NCI-H187 treated with DMSO at 0.1 percent for 48 hours (cell line): ENCODE measurements at regions not wholly inside any gene's neighbourhood (a gene's known extent, or its start where the extent isn't known, plus 50 kb on each side); places are given as distances from the start of the nearest gene placed in this dataset.
A peak's percentile ranks its signal among the peaks of the same experiment; 100 is the strongest.

Source experiments
- DNase-seq: peaks from one replicate; lab custom pipeline; 2025; lab: John Stamatoyannopoulos, UW

DNA sequence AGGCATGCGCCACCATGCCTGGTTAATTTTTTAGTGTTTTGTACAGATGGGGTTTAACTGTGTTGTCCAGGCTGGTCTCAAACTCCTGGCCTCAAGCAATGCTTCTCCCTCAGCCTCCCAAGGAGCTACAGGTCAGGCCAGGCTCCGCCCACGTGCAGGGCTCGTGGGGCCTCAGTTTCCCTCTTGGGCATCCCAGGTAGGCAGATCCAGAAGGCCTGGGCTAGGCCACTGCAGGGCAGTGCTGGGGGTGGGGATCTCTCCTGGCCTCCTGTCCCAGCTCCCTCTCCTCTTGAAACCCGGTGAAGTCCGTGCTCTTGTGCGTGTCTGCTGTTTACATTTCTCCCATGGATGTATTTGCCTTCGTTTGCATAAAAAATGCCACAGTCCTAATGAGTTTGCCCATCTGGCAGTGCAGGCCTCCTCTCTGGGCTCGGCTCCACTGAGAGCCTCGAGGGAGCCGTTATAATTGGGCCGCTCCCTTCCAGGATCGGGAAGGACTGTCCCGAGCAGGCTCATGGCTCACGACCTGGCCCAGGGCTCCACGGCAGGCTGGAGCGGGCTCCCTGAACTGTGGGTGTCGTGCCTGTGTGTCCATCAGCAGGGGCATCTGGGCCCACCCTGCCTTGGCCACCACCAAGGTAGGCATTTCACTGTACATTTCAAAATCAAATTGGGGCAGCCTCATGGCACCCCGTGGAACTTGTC is 52.6 kb upstream of the RUFY1 start:
- no peak for DNase-seq

GRCh38 chr5:179495906-179496455 is 54.4 kb upstream of the RUFY1 start:
- DNase-seq = no peak

GRCh38 chr5:179494774-179495526 is 55.4 kb upstream of the RUFY1 start:
- no peak for DNase-seq

GRCh38 chr5:179488975-179489374 is 61.4 kb upstream of the RUFY1 start:
- DNase-seq = no peak

DNA sequence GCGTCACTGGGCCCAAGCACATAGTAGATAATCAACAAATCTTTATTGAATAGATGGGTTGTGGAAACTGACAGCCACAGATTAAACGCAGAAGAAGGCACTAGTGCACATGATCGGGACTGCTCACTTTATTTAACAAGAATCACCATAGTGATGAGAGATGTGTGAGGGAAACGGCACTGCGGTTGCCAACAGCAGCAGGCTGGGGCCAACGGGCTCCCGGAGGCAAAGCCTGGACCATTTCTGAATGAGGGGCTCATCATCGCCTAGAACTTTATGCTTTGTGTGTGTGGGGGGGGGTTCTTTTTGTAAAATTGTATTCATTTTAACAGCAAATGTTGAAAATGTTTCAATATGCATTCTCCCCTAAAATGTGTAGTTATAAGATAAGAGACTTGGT is 61.9 kb upstream of the RUFY1 start:
- DNase-seq = no peak

- no peak for DNase-seq
Measured at GRCh38 chr5:179487145-179487544, 63.2 kb upstream of the RUFY1 start.

- peak; percentile 46 for DNase-seq
Measured at GRCh38 chr5:179486596-179487051, 63.7 kb upstream of the RUFY1 start.

- no peak for DNase-seq
Measured at GRCh38 chr5:179485845-179486575, 64.3 kb upstream of the RUFY1 start.

GRCh38 chr5:179484761-179485160 is 65.6 kb upstream of the RUFY1 start:
- no peak for DNase-seq

GRCh38 chr5:179484201-179484600 is 66.2 kb upstream of the RUFY1 start:
- DNase-seq = no peak

DNA sequence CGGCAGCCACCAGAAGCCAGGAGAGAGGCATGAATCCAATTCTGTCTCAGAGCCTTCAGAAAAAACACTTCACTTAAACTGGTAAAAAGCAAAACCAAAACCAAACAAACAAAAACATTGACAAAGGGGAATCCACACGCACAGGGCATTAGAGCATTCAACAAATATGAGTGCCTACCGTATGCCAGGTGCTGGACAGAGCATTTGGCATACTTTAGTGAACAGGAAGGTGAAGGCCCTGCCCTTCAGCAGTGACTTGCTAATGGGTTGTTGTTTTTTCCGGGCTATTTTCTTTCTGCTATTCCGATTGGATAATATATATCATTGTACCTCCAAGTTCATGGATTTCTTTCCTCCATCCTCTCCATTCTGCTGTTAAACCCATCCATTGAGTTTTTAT is 71.7 kb upstream of the RUFY1 start:
- no peak for DNase-seq

GRCh38 chr5:179475208-179475751 is 75.1 kb upstream of the RUFY1 start:
- DNase-seq = no peak

DNA sequence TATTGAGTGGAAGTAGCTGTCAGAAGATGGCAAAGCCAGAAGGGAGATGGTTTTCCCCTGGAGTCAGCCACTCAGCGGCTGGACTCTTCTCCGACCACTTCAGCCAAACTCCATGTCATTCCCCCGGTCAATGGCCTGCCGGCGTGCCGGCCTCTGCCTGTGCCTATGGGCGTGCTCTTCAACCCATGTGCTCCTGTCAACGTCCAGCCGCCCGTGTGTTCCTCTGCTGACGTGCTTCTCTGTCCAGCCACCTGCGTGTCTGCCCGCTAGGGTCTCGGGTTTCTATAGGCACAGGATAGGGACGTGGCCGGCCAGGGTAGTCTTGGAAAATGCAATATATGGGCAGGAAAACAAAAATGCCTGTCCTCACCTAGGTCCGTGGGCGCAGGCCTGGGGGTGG is 77.7 kb upstream of the RUFY1 start:
- no peak for DNase-seq

DNA sequence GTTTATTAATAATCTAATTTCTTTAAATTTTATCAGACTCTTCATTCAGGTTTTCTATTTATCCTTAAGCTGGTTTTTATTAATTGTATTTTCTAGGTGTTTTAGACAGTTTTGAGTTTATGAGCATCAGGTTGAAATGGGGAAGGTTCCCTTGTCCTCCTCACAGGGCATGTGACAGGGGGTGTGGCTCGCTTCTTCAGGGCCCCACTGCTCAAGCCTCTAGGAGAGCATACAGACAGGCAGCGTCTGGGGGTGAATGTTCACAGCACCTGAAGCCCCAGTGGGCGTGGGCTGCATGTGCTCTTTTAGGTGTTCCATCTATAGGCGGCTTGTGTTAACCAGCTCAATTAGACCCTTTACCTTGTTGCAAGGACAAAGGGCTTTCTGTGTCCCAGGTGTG is 78.2 kb upstream of the RUFY1 start:
- DNase-seq = no peak

DNA sequence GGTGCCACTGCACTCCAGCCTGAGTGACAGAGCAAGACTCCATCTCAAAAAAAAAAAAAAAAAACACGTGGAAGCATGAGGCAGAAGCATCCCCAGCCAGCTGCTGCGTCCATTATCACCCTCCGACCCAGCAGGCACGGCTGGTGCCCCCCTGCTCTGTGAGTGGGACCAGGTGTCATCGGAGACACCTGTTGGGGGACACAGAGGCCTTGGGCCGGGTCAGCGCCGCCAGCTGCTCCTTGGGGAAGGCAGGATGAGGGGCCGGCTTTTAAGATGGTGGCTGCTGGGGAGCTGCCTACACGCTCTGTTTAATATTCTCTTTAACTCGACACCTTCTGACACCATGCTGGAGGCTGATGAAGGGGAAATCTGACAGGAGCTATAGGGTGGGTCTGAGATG is 80.2 kb upstream of the RUFY1 start:
- no peak for DNase-seq

DNA sequence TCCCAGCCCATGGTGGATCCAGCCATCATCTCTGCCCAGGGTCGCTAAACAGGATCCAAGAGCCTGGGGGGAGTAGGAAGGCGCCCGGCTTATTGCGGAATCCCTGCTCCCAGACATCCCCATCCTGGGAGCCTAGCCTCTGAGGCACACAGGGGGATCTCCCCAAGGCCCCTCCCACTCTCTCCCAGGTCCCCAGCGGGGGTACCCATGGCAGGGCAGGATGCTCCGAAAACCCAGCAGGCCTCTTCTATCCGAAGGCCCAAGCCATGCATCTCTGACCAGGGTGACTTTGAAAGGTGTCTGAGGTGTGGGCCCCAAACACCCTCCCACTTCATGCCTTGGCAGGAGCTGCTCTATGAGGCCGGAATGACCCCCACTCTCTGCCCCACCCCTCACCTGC is 81.7 kb upstream of the RUFY1 start:
- DNase-seq = no peak

GRCh38 chr5:179467441-179467840 is 82.9 kb upstream of the RUFY1 start:
- DNase-seq = no peak

- DNase-seq = no peak
Measured at GRCh38 chr5:179464631-179465030, 85.7 kb upstream of the RUFY1 start.

- DNase-seq = no peak
Measured at GRCh38 chr5:179462040-179462439, 88.3 kb upstream of the RUFY1 start.

- no peak for DNase-seq
Measured at GRCh38 chr5:179461576-179461975, 88.8 kb upstream of the RUFY1 start.

- DNase-seq = no peak
Measured at GRCh38 chr5:179459771-179460170, 90.6 kb upstream of the RUFY1 start.

- DNase-seq = no peak
Measured at GRCh38 chr5:179457612-179458011, 92.7 kb upstream of the RUFY1 start.
